H1 (cell line): ENCODE measurements at regions not wholly inside any gene's neighbourhood (a gene's known extent, or its start where the extent isn't known, plus 50 kb on each side); places are given as distances from the start of the nearest gene placed in this dataset.

Source experiments
- CTCF ChIA-PET: fragments of 300-600 bp; sonication (Branson Sonifier 250); formaldehyde crosslinking; loops from one replicate; lab custom pipeline; 2021; ENCODE audit not compliant: partially characterized antibody; lab: Charles Lee
- POLR2A ChIA-PET: fragments of 300-600 bp; sonication (Branson Sonifier 250); formaldehyde crosslinking; loops from one replicate; lab custom pipeline; 2021; ENCODE audit warnings: inconsistent platforms; ENCODE audit not compliant: partially characterized antibody; lab: Charles Lee
- DNase-seq, 2 experiments: peaks; one replicate each; pipeline versions ENCODE4 v3.0.0 to v3.0.0-alpha.2; 2010 to 2022; ENCODE audit warnings: low spot score in 2 of 2, low read depth in 1 of 2, mixed read lengths in 1 of 2
- FAIRE-seq: peaks from 2 replicates; lab custom pipeline; 2011; peaks lifted over from hg19 to GRCh38; lab: Jason Lieb, UNC
- H2AFZ ChIP-seq: 2 replicates; pipeline ENCODE4 v1.8.1; 2012; ENCODE audit warnings: low read length, inconsistent platforms
- H2AK5ac ChIP-seq: 2 replicates; pipeline ENCODE4 v1.6.1; 2013; ENCODE audit warnings: low read depth, low read length
- H2BK120ac ChIP-seq: replicated peaks from 2 replicates; pipeline ENCODE3; 2013; ENCODE audit warnings: low read depth, low read length, inconsistent platforms
- H2BK12ac ChIP-seq: 2 replicates; pipeline ENCODE4 v1.6.1; 2013; ENCODE audit warnings: low read depth, low read length
- H2BK15ac ChIP-seq: 2 replicates; pipeline ENCODE4 v1.6.1; 2013; ENCODE audit warnings: low read length
- H2BK20ac ChIP-seq: 2 replicates; pipeline ENCODE4 v1.6.1; 2013; ENCODE audit warnings: low read length
- H2BK5ac ChIP-seq: 2 replicates; pipeline ENCODE4 v1.6.1; 2013; ENCODE audit warnings: low read depth, low read length
- H3K14ac ChIP-seq: 2 replicates; pipeline ENCODE4 v1.6.1; 2013; ENCODE audit warnings: inconsistent platforms; ENCODE audit not compliant: insufficient read length
- H3K18ac ChIP-seq: 2 replicates; pipeline ENCODE4 v1.6.1; 2013; ENCODE audit warnings: low read length; ENCODE audit errors: extremely low read depth
- H3K23ac ChIP-seq: 2 replicates; pipeline ENCODE4 v1.6.1; 2013; ENCODE audit warnings: inconsistent platforms; ENCODE audit not compliant: insufficient read length
- H3K23me2 ChIP-seq: 2 replicates; pipeline ENCODE4 v1.6.1; 2013; ENCODE audit warnings: low read depth, low read length
- H3K27ac ChIP-seq: 2 replicates; pipeline ENCODE4 v1.6.1; 2011; ENCODE audit warnings: low read depth, low read length, inconsistent platforms
- H3K27me3 ChIP-seq, 4 experiments: replicated peaks in 1 of 4; 1 replicate in 1 of 4; 2 replicates in 3 of 4; pipeline versions ENCODE4 v1.6.1 to v1.8.1; 2011 to 2013; ENCODE audit warnings: low read length in 3 of 4, mild to moderate bottlenecking in 3 of 4, inconsistent platforms in 2 of 4, mixed read lengths in 2 of 4, moderate library complexity in 1 of 4; ENCODE audit not compliant: control insufficient read depth in 3 of 4, insufficient read depth in 3 of 4; ENCODE audit errors: extremely low read depth in 1 of 4
- H3K36me3 ChIP-seq, 4 experiments: 2 replicates each; pipeline versions ENCODE4 v1.6.1 to v1.8.1; 2011 to 2013; ENCODE audit warnings: mild to moderate bottlenecking in 4 of 4, low read length in 3 of 4, moderate library complexity in 2 of 4, control low read depth in 1 of 4, inconsistent platforms in 1 of 4; ENCODE audit not compliant: insufficient read depth in 4 of 4, control insufficient read depth in 2 of 4
- H3K4ac ChIP-seq: replicated peaks from 2 replicates; pipeline ENCODE3; 2013; ENCODE audit warnings: low read length, low read depth, mixed read lengths, inconsistent platforms; ENCODE audit not compliant: insufficient read length
- H3K4me1 ChIP-seq, 4 experiments: replicated peaks in 1 of 4; 1 replicate in 1 of 4; 2 replicates in 3 of 4; pipeline versions ENCODE4 v1.6.1 to v1.8.1; 2011 to 2013; ENCODE audit warnings: low read length in 3 of 4, inconsistent platforms in 2 of 4, mixed read lengths in 1 of 4; ENCODE audit not compliant: insufficient read depth in 4 of 4, control insufficient read depth in 3 of 4
- H3K4me2 ChIP-seq, 2 experiments: 2 replicates each; pipeline versions ENCODE4 v1.6.1 to v1.8.1; 2011 to 2013; ENCODE audit warnings: low read depth in 2 of 2, low read length in 2 of 2, control low read depth in 1 of 2, inconsistent platforms in 1 of 2, mild to moderate bottlenecking in 1 of 2; ENCODE audit not compliant: insufficient read depth in 1 of 2
- H3K4me3 ChIP-seq, 4 experiments: fragments of 200-600, 300-600 bp in 1 of 4; sonication (generic), shearing (Covaris generic), sonication (Bioruptor Twin) in 1 of 4; 2 replicates each; pipeline versions ENCODE4 v1.5.1 to v1.8.1; 2011 to 2016; ENCODE audit warnings: low read length in 4 of 4, low read depth in 3 of 4, control low read depth in 2 of 4, inconsistent platforms in 2 of 4, mild to moderate bottlenecking in 2 of 4, mixed read lengths in 1 of 4, moderate library complexity in 1 of 4; ENCODE audit not compliant: insufficient read depth in 2 of 4; ENCODE audit errors: extremely low read depth in 1 of 4
- H3K56ac ChIP-seq: replicated peaks from 2 replicates; pipeline ENCODE3; 2013; ENCODE audit warnings: low read depth, mild to moderate bottlenecking, mixed read lengths, low read length, inconsistent platforms; ENCODE audit not compliant: insufficient read length
- H3K79me1 ChIP-seq: 2 replicates; pipeline ENCODE4 v1.6.1; 2013; ENCODE audit warnings: low read depth, low read length, control low read depth
- H3K79me2 ChIP-seq, 2 experiments: 2 replicates each; pipeline versions ENCODE4 v1.6.1 to v1.8.1; 2012 to 2013; ENCODE audit warnings: low read length in 2 of 2, mild to moderate bottlenecking in 2 of 2, inconsistent platforms in 1 of 2; ENCODE audit not compliant: insufficient read depth in 2 of 2, control insufficient read depth in 1 of 2
- H3K9ac ChIP-seq, 4 experiments: replicated peaks in 1 of 4; 1 replicate in 1 of 4; 2 replicates in 3 of 4; pipeline versions ENCODE4 v1.6.1 to v1.8.1; 2011 to 2013; ENCODE audit warnings: low read depth in 3 of 4, low read length in 3 of 4, control low read depth in 2 of 4, mild to moderate bottlenecking in 2 of 4, moderate library complexity in 2 of 4, inconsistent platforms in 1 of 4; ENCODE audit errors: extremely low read depth in 1 of 4
- H3K9me3 ChIP-seq, 2 experiments: 2 replicates each; pipeline versions ENCODE4 v1.6.1 to v1.8.1; 2012 to 2013; ENCODE audit warnings: mild to moderate bottlenecking in 2 of 2, moderate library complexity in 2 of 2, control low read depth in 1 of 2, inconsistent platforms in 1 of 2, low read depth in 1 of 2, low read length in 1 of 2, mixed read lengths in 1 of 2; ENCODE audit not compliant: insufficient read depth in 2 of 2
- H4K20me1 ChIP-seq, 2 experiments: replicated peaks in 1 of 2; 2 replicates each; pipeline versions ENCODE3 to v1.8.1; 2011 to 2013; ENCODE audit warnings: inconsistent platforms in 2 of 2, low read length in 2 of 2, mild to moderate bottlenecking in 1 of 2; ENCODE audit not compliant: insufficient read depth in 2 of 2, control insufficient read depth in 1 of 2
- H4K5ac ChIP-seq: 2 replicates; pipeline ENCODE4 v1.6.1; 2013; ENCODE audit warnings: low read length, low read depth, mixed read lengths, inconsistent platforms; ENCODE audit not compliant: insufficient read length
- H4K8ac ChIP-seq: 2 replicates; pipeline ENCODE4 v1.8.0; 2013; ENCODE audit warnings: mild to moderate bottlenecking, moderate library complexity, low read length, inconsistent platforms; ENCODE audit not compliant: insufficient read depth; ENCODE audit errors: extremely low read depth
- H4K91ac ChIP-seq: replicated peaks from 2 replicates; pipeline ENCODE3; 2013; ENCODE audit warnings: low read length, mixed read lengths, inconsistent platforms; ENCODE audit not compliant: insufficient read length
- CTCF ChIP-seq, 3 experiments: IDR thresholded peaks; 1 replicate in 2 of 3; 2 replicates in 1 of 3; pipeline versions ENCODE4 v1.5.1 to v1.6.1; 2011; ENCODE audit warnings: low read length in 3 of 3, mild to moderate bottlenecking in 3 of 3, inconsistent platforms in 2 of 3, low read depth in 1 of 3, moderate library complexity in 1 of 3; ENCODE audit not compliant: insufficient read depth in 1 of 3; ENCODE audit errors: control extremely low read depth in 1 of 3
- E2F6 ChIP-seq: IDR thresholded peaks from 2 replicates; pipeline ENCODE4 v1.6.1; 2012; ENCODE audit warnings: inconsistent platforms
- GABPA ChIP-seq: IDR thresholded peaks from 2 replicates; pipeline ENCODE4 v1.6.1; 2011; ENCODE audit warnings: mild to moderate bottlenecking, low read length, moderate library complexity, borderline replicate concordance; ENCODE audit not compliant: insufficient read depth
- JUN ChIP-seq: IDR thresholded peaks from 2 replicates; pipeline ENCODE4 v1.6.1; 2011; ENCODE audit warnings: low read depth, mild to moderate bottlenecking, improper control_type of control experiment, low read length
- JUND ChIP-seq: IDR thresholded peaks from 2 replicates; pipeline ENCODE4 v1.6.1; 2011; ENCODE audit warnings: mild to moderate bottlenecking, improper control_type of control experiment, low read length
- KDM1A ChIP-seq: fragments of 200-600, 300-600 bp; sonication (generic); IDR thresholded peaks from 2 replicates; pipeline ENCODE4 v1.7.1; 2016; ENCODE audit warnings: mild to moderate bottlenecking, low read length, borderline replicate concordance
- POLR2AphosphoS5 ChIP-seq: IDR thresholded peaks from 2 replicates; pipeline ENCODE4 v1.6.1; 2011; ENCODE audit warnings: low read depth, low read length
- POU5F1 ChIP-seq: IDR thresholded peaks from 2 replicates; pipeline ENCODE4 v1.6.1; 2011; ENCODE audit warnings: low read depth, mild to moderate bottlenecking, low read length, moderate library complexity
- SIN3A ChIP-seq, 2 experiments: IDR thresholded peaks in 1 of 2; conservative IDR thresholded peaks in 1 of 2; 2 replicates each; pipeline ENCODE4 v1.6.1; 2011 to 2012; ENCODE audit warnings: low read length in 2 of 2, improper control_type of control experiment in 1 of 2, low read depth in 1 of 2, mild to moderate bottlenecking in 1 of 2
- SP2 ChIP-seq: IDR thresholded peaks from 2 replicates; pipeline ENCODE4 v1.6.1; 2012; ENCODE audit warnings: mild to moderate bottlenecking, low read length, inconsistent platforms
- TAF1 ChIP-seq: IDR thresholded peaks from 2 replicates; pipeline ENCODE4 v1.6.1; 2011; ENCODE audit warnings: mild to moderate bottlenecking, low read depth, low read length
- WGBS, 2 experiments: shearing (Covaris generic) in 1 of 2; methylation state at CpG; one replicate each; pipeline versions ENCODE4 v1.1.6 to v1.1.7; 2013 to 2015; ENCODE audit warnings: low lambda C conversion rate in 2 of 2, mixed read lengths in 2 of 2, inconsistent platforms in 1 of 2, low coverage in 1 of 2, missing lambda C conversion rate in 1 of 2; ENCODE audit not compliant: insufficient replicate concordance in 2 of 2, insufficient coverage in 1 of 2, insufficient read length in 1 of 2; ENCODE audit errors: extremely low coverage in 1 of 2, missing lambda C conversion rate in 1 of 2; 5-methylcytosine and 5-hydroxymethylcytosine counted together

GRCh38 chr12:59314209-59314608 lies 281.6 kb upstream of the SLC16A7 start:
- Histone ChIP-seq H2AK5ac (no peak overlapping the region), H3K56ac (no peak overlapping the region), H3K9ac (no peak overlapping the region), H2BK15ac (no peak overlapping the region), H3K4me2 (no peak overlapping the region), H3K4ac (no peak overlapping the region), H3K9me3 (no peaks in the 10 kb centered on the region), H4K5ac (no peak overlapping the region), H3K27ac (no peak overlapping the region), H4K91ac (no peak overlapping the region), H2AFZ (no peak overlapping the region), H3K27me3 (no peaks in the 10 kb centered on the region; a peak in 1 of 7 replicates), H3K79me1 (no peaks in the 10 kb centered on the region), H2BK120ac (no peak overlapping the region), H3K23ac (no peak overlapping the region), H4K8ac (no peak overlapping the region), H3K36me3 (no peaks in the 10 kb centered on the region; a peak in 1 of 8 replicates), H3K23me2 (no peaks in the 10 kb centered on the region), H2BK12ac (no peak overlapping the region), H2BK5ac (no peak overlapping the region), H3K79me2 (no peaks in the 10 kb centered on the region), H3K4me3 (no peak overlapping the region), H3K4me1 (no peaks in the 10 kb centered on the region; a peak in 1 of 7 replicates), H3K18ac (no peak overlapping the region), H4K20me1 (peaks cover 0 to 1% of the 10 kb centered on the region in 2 experiments), H3K14ac (no peak overlapping the region), H2BK20ac (no peak overlapping the region)
- ChIA-PET POLR2A (interaction anchor here (0.6 to 1.6 kb wide), 4 partner anchors 10 to 31 kb away, joined by 3 to 8 read pairs (median 5); no protein-coding TSS in a partner anchor), CTCF (interaction anchor here (1.4 to 2.1 kb wide), 3 partner anchors 11 to 201 kb away, joined by 3 to 6 read pairs (median 3); no protein-coding TSS in a partner anchor)
- FAIRE-seq (no peak), DNase-seq (no peak)
- WGBS, 2 experiments, result 95% methylated on average over 1 of the region's 1 CpG; no CpG with 5 or more reads in 1 of the 2 experiments
- TF ChIP-seq KDM1A (no peak), POLR2AphosphoS5 (no peak), JUND (no peak), SP2 (no peak), TAF1 (no peak), JUN (no peak), SIN3A (conservative IDR thresholded peaks at IDR 0.05 in 1 of 2, IDR thresholded peaks at IDR 0.05 in 1 of 2; ENCODE audit: low read depth in 1 of 2, low read length in 2 of 2) (no peak), POU5F1 (no peak), E2F6 (no peak), CTCF (IDR thresholded peaks at IDR 0.05; ENCODE audit: control extremely low read depth in 1 of 3, insufficient read depth in 1 of 3, low read depth in 1 of 3, low read length in 3 of 3) (no peak), GABPA (no peak)
